Tibial nerve (tissue), 4 donors: ENCODE measurements at regions not wholly inside any gene's neighbourhood (a gene's known extent, or its start where the extent isn't known, plus 50 kb on each side); places are given as distances from the start of the nearest gene placed in this dataset.

Source experiments
- DNase-seq, 2 donors: peaks; one replicate each; pipeline ENCODE4 v3.0.0-alpha.2; 2019; ENCODE audit warnings: low spot score in 2 of 2
- H3K27ac ChIP-seq, 4 donors: fragments of 200-600 bp; sonication (generic) in 3 of 4; one replicate each; pipeline ENCODE4 v1.5.1; 2017 to 2019; ENCODE audit warnings: mild to moderate bottlenecking in 1 of 4
- H3K27me3 ChIP-seq, 2 donors: fragments of 200-600 bp; sonication (generic) in 1 of 2; one replicate each; pipeline versions ENCODE4 v1.5.1 to v1.6.0; 2017 to 2019
- H3K36me3 ChIP-seq, 3 donors: fragments of 200-600 bp; sonication (generic); one replicate each; pipeline ENCODE4 v1.5.1; 2018 to 2019
- H3K4me1 ChIP-seq, 4 donors: fragments of 200-600 bp; sonication (generic) in 3 of 4; one replicate each; pipeline ENCODE4 v1.5.1; 2017 to 2019
- H3K4me3 ChIP-seq, 4 donors: fragments of 200-600 bp; sonication (generic) in 3 of 4; one replicate each; pipeline ENCODE4 v1.5.1; 2017 to 2019; ENCODE audit warnings: mild to moderate bottlenecking in 1 of 4, moderate library complexity in 1 of 4
- H3K9me3 ChIP-seq, 4 donors: fragments of 200-600 bp; sonication (generic) in 3 of 4; one replicate each; pipeline ENCODE4 v1.5.1; 2017 to 2019
- EP300 ChIP-seq, 2 donors: sonication (generic); formaldehyde crosslinking; IDR thresholded peaks; one replicate each; pipeline ENCODE4 v1.6.1; 2017; ENCODE audit warnings: antibody characterized with exemption in 2 of 2, mild to moderate bottlenecking in 1 of 2
- POLR2A ChIP-seq, 2 donors: fragments of 450-650 bp; IDR thresholded peaks; one replicate each; pipeline ENCODE4 v1.6.1; 2017; ENCODE audit warnings: antibody characterized with exemption in 2 of 2, mild to moderate bottlenecking in 2 of 2, moderate library complexity in 2 of 2
- WGBS, 2 donors: methylation state at CpG; one replicate each; pipeline ENCODE4 v1.1.5; 2018; 5-methylcytosine and 5-hydroxymethylcytosine counted together
- TF ChIP-seq, protein P1 (sequence below), 5 experiments: fragments of 200-600 bp in 3 of 5; fragments of 450-650 bp in 2 of 5; sonication (generic) in 3 of 5; IDR thresholded peaks; one replicate each; pipeline ENCODE4 v1.5.1; 2016 to 2019; ENCODE audit warnings: antibody characterized with exemption in 5 of 5, mild to moderate bottlenecking in 3 of 5, moderate library complexity in 2 of 5

DNA sequence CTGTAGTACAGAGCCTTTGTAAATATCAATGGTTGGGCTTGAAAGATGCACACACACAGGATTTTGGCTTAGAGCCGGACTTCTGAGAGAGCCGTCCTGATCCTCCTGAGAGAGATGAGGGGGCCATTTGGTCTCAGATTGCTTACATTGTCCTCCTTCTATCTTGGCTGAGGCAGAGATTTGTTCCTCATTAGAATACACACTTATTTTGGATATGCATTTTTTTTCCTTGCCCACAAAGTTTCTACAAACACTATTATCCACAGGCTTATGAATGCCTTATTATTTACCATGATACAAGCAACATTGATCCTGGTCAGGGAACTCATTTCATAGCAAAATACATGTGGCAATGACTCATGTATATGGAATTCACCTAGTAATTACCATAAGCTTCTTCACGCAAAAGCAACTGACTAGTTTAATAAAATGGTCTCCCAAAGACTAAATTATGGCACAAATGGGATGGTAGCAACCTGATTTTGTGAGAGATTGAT, 175.3 kb downstream of the MDFIC start:
- 32 to 43% methylated on average over 3 of the region's 3 CpGs for WGBS, 2 donors

GRCh38 chr7:115096262-115096661, 174.4 kb downstream of the MDFIC start:
- H3K36me3 ChIP-seq: no peaks in the 10 kb centered on the region
- H3K4me3 ChIP-seq: no peak overlapping the region
- peaks cover 0 to 14% (median 3%) of the 10 kb centered on the region in 4 donors for H3K4me1 ChIP-seq
- H3K27me3 ChIP-seq: no peaks in the 10 kb centered on the region
- no peak for DNase-seq
- TF ChIP-seq POLR2A (IDR thresholded peaks at IDR 0.05) (no peak), EP300 (IDR thresholded peaks at IDR 0.05) (no peak)
- TF ChIP-seq, protein P1, sequence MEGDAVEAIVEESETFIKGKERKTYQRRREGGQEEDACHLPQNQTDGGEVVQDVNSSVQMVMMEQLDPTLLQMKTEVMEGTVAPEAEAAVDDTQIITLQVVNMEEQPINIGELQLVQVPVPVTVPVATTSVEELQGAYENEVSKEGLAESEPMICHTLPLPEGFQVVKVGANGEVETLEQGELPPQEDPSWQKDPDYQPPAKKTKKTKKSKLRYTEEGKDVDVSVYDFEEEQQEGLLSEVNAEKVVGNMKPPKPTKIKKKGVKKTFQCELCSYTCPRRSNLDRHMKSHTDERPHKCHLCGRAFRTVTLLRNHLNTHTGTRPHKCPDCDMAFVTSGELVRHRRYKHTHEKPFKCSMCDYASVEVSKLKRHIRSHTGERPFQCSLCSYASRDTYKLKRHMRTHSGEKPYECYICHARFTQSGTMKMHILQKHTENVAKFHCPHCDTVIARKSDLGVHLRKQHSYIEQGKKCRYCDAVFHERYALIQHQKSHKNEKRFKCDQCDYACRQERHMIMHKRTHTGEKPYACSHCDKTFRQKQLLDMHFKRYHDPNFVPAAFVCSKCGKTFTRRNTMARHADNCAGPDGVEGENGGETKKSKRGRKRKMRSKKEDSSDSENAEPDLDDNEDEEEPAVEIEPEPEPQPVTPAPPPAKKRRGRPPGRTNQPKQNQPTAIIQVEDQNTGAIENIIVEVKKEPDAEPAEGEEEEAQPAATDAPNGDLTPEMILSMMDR (IDR thresholded peaks at IDR 0.05): no peak
- no peaks in the 10 kb centered on the region for H3K9me3 ChIP-seq
- WGBS, 2 donors: 83 to 94% methylated on average over 1 of the region's 1 CpG
- no peak overlapping the region for H3K27ac ChIP-seq

More for the DNA sequence above, 175.3 kb downstream of the MDFIC start:
- Histone ChIP-seq H3K36me3 (no peaks in the 10 kb centered on the region), H3K4me3 (no peak overlapping the region), H3K9me3 (no peaks in the 10 kb centered on the region), H3K27me3 (no peaks in the 10 kb centered on the region), H3K4me1 (peaks cover 0 to 14% (median 3%) of the 10 kb centered on the region in 4 donors), H3K27ac (peak overlapping the region in 1 of 4 donors; percentile 51)
- no peak for DNase-seq
- TF ChIP-seq, protein P1 (IDR thresholded peaks at IDR 0.05): no peak
- TF ChIP-seq POLR2A (IDR thresholded peaks at IDR 0.05): no peak
- no peak for TF ChIP-seq EP300 (IDR thresholded peaks at IDR 0.05)

DNA sequence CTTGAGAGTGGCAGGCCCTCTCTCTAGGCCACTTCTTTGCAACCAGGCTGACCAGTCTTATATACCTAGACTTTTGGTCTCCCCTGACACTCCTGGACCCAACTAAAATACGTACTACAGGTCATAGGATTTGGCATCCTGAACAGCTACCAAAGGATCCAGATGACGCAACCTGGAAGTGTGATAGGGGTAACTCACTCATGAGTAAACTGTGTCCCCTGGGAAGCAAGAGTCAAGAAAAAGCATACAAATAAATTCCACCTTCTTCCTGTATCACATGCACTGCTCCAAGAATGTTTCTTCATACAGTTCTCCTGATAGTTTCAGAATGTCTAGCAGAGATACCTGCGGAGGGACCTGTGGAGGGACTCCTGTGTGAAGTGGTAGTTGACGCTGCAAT, 172.3 kb downstream of the MDFIC start:
- H3K4me1 ChIP-seq: peaks cover 0 to 14% (median 3%) of the 10 kb centered on the region in 4 donors

GRCh38 chr7:115088893-115089292, 167.0 kb downstream of the MDFIC start:
- 46 to 69% methylated on average over 3 of the region's 3 CpGs for WGBS, 2 donors
- no peaks in the 10 kb centered on the region for H3K27me3 ChIP-seq
- no peak overlapping the region for H3K4me3 ChIP-seq
- H3K27ac ChIP-seq: no peak overlapping the region
- DNase-seq: no peak
- peaks cover 0 to 19% (median 5%) of the 10 kb centered on the region in 4 donors for H3K4me1 ChIP-seq
- no peak for TF ChIP-seq POLR2A (IDR thresholded peaks at IDR 0.05)
- TF ChIP-seq EP300 (IDR thresholded peaks at IDR 0.05): no peak
- TF ChIP-seq, protein P1 (IDR thresholded peaks at IDR 0.05): no peak
- H3K9me3 ChIP-seq: no peaks in the 10 kb centered on the region
- no peaks in the 10 kb centered on the region for H3K36me3 ChIP-seq

More for the DNA sequence above, 172.3 kb downstream of the MDFIC start:
- H3K36me3 ChIP-seq: no peaks in the 10 kb centered on the region
- H3K27me3 ChIP-seq: no peaks in the 10 kb centered on the region
- no peak for DNase-seq
- H3K27ac ChIP-seq: no peak overlapping the region
- no peak for TF ChIP-seq EP300 (IDR thresholded peaks at IDR 0.05)
- TF ChIP-seq POLR2A (IDR thresholded peaks at IDR 0.05): no peak
- TF ChIP-seq, protein P1 (IDR thresholded peaks at IDR 0.05): no peak
- H3K4me3 ChIP-seq: no peak overlapping the region
- 92 to 95% methylated on average over 4 of the region's 4 CpGs for WGBS, 2 donors
- H3K9me3 ChIP-seq: no peaks in the 10 kb centered on the region

DNA sequence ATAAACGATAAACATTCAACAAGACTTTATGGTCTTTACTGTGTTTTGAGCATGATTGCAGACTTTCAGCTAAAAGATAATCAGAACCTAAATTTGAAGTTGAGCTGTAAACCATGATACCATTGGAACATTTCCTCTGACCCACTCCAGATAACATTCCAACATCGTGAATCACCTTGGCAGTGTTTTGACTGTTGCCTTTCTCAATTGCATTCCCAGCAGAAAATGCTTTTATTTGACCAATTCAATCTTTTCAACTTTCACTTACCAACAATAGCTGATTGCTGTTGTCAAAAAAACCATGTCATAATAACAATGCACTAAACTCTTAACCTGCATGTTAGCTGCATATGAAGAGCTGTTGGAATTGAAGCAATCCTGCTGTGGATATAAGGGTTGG, 165.5 kb downstream of the MDFIC start:
- H3K9me3 ChIP-seq: no peaks in the 10 kb centered on the region
- WGBS, 2 donors: 19 to 27% methylated on average over 2 of the region's 2 CpGs
- H3K36me3 ChIP-seq: no peaks in the 10 kb centered on the region
- H3K4me3 ChIP-seq: no peak overlapping the region
- no peak overlapping the region for H3K27ac ChIP-seq
- H3K27me3 ChIP-seq: no peaks in the 10 kb centered on the region
- peaks cover 0 to 19% (median 5%) of the 10 kb centered on the region in 4 donors for H3K4me1 ChIP-seq
- peak in 1 of 2 donors; percentile 57 for DNase-seq
- TF ChIP-seq EP300 (IDR thresholded peaks at IDR 0.05): peak in 1 of 2 donors; percentile 71
- TF ChIP-seq POLR2A (IDR thresholded peaks at IDR 0.05): no peak
